GM12891 (cell line): ENCODE measurements at regions not wholly inside any gene's neighbourhood (a gene's known extent, or its start where the extent isn't known, plus 50 kb on each side); places are given as distances from the start of the nearest gene placed in this dataset.

Experiments used
- POLR2A ChIP-seq: IDR thresholded peaks from 2 replicates; pipeline ENCODE4 v1.6.1; 2011; ENCODE audit warnings: low read depth, low read length, control low read depth
- POLR2AphosphoS5 ChIP-seq: IDR thresholded peaks from 2 replicates; pipeline ENCODE4 v1.6.1; 2011; ENCODE audit warnings: low read depth, low read length, control low read depth

DNA sequence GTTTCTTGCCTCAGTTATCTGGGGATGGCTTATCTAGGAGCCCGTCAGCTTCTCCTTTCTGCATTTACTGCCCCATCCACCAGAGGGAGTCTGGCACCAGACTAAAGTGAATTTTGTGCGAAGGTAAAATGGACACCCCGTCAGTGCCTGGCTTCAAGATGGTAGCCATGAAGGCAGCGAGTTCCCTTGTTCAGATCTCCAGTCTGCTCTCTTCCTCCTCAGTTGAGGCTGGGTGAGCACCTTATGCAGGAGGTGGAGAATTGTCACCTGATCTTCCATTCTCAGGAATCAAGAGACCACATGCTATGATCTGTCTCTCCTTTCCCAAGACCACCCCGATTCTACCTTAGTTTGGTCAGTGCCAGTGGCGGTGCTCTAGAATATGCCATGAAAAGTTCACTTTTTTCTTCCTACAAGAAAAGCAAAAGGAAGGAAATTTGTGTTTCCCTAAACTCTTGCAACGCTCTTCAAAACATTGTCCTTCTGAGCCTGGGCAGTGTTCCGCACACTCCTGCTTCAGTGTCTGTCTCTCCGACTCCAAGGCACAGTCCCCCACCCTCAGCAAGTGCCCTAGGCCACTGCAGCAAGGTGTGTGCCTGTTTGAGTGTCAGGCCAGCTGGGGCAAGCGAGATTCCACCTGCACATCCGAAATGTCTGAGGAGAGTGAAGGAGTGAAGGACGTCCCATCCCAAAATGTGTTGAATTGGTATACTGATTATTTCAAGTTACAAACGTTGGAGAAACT is 168.6 kb downstream of the SS18 start:
- TF ChIP-seq POLR2A (no peak), POLR2AphosphoS5 (no peak)
